ENCODE measurements at regions not wholly inside any gene's neighbourhood (a gene's known extent, or its start where the extent isn't known, plus 50 kb on each side); places are given as distances from the start of the nearest gene placed in this dataset.

GRCh38 chr18:30446605-30447004 is 595.9 kb downstream of the DSC3 start:
- no peak for DNase-seq
- TF ChIP-seq CTCF (IDR thresholded peaks at IDR 0.05; ENCODE audit: control extremely low read depth, extremely low read depth): no peak
- H3K9me3 ChIP-seq (ENCODE audit: control insufficient read depth in 4 of 4, insufficient read depth in 3 of 4, low read length in 3 of 4): no peaks in the 10 kb centered on the region
- no peak for ATAC-seq (ENCODE audit: insufficient read depth, low FRiP score)
- no peaks in the 10 kb centered on the region for H3K36me3 ChIP-seq (ENCODE audit: control insufficient read depth in 4 of 4, insufficient read depth in 4 of 4, low read length in 4 of 4)
- no peak overlapping the region for H3K9ac ChIP-seq (ENCODE audit: insufficient read depth in 1 of 2, low read length in 2 of 2)
- H3K27me3 ChIP-seq (ENCODE audit: control insufficient read depth in 3 of 3, insufficient read depth in 3 of 3, low read length in 2 of 3): no peaks in the 10 kb centered on the region
- H3K4me3 ChIP-seq: no peak overlapping the region
- WGBS, 2 donors: 71 to 77% methylated on average over 6 of the region's 6 CpGs
- H3K27ac ChIP-seq (ENCODE audit: low read depth in 1 of 2, low read length in 1 of 2): no peak overlapping the region
- no peaks in the 10 kb centered on the region for H3K4me1 ChIP-seq (ENCODE audit: control insufficient read depth in 5 of 5, insufficient read depth in 5 of 5, low read length in 5 of 5)

GRCh38 chr18:30444544-30444943 is 598.0 kb downstream of the DSC3 start:
- no peaks in the 10 kb centered on the region for H3K36me3 ChIP-seq (ENCODE audit: control insufficient read depth in 4 of 4, insufficient read depth in 4 of 4, low read length in 4 of 4)
- no peak for TF ChIP-seq CTCF (IDR thresholded peaks at IDR 0.05; ENCODE audit: control extremely low read depth, extremely low read depth)
- no peak overlapping the region for H3K4me3 ChIP-seq
- no peak overlapping the region for H3K9ac ChIP-seq (ENCODE audit: insufficient read depth in 1 of 2, low read length in 2 of 2)
- H3K27ac ChIP-seq (ENCODE audit: low read depth in 1 of 2, low read length in 1 of 2): no peak overlapping the region
- H3K27me3 ChIP-seq (ENCODE audit: control insufficient read depth in 3 of 3, insufficient read depth in 3 of 3, low read length in 2 of 3): no peaks in the 10 kb centered on the region
- 69 to 81% methylated on average over 2 of the region's 2 CpGs for whole genome bisulfite sequencing, 2 donors
- no peaks in the 10 kb centered on the region for H3K9me3 ChIP-seq (ENCODE audit: control insufficient read depth in 4 of 4, insufficient read depth in 3 of 4, low read length in 3 of 4)
- DNase-seq (no peak), ATAC-seq (ENCODE audit: insufficient read depth, low FRiP score) (no peak)
- no peaks in the 10 kb centered on the region for H3K4me1 ChIP-seq (ENCODE audit: control insufficient read depth in 5 of 5, insufficient read depth in 5 of 5, low read length in 5 of 5)

GRCh38 chr18:30440351-30440750 is 602.2 kb downstream of the DSC3 start:
- Histone ChIP-seq H3K9me3 (ENCODE audit: control insufficient read depth in 4 of 4, insufficient read depth in 3 of 4, low read length in 3 of 4) (no peaks in the 10 kb centered on the region), H3K4me3 (no peak overlapping the region), H3K9ac (ENCODE audit: insufficient read depth in 1 of 2, low read length in 2 of 2) (no peak overlapping the region), H3K4me1 (ENCODE audit: control insufficient read depth in 5 of 5, insufficient read depth in 5 of 5, low read length in 5 of 5) (no peaks in the 10 kb centered on the region), H3K27me3 (ENCODE audit: control insufficient read depth in 3 of 3, insufficient read depth in 3 of 3, low read length in 2 of 3) (no peaks in the 10 kb centered on the region), H3K36me3 (ENCODE audit: control insufficient read depth in 4 of 4, insufficient read depth in 4 of 4, low read length in 4 of 4) (no peaks in the 10 kb centered on the region), H3K27ac (ENCODE audit: low read depth in 1 of 2, low read length in 1 of 2) (no peak overlapping the region)
- DNase-seq (no peak), ATAC-seq (ENCODE audit: insufficient read depth, low FRiP score) (no peak)
- WGBS, 2 donors: 74 to 75% methylated on average over 2 of the region's 2 CpGs
- no peak for TF ChIP-seq CTCF (IDR thresholded peaks at IDR 0.05; ENCODE audit: control extremely low read depth, extremely low read depth)

GRCh38 chr18:30439174-30439573 is 603.4 kb downstream of the DSC3 start:
- Histone ChIP-seq H3K4me3 (no peak overlapping the region), H3K9me3 (ENCODE audit: control insufficient read depth in 4 of 4, insufficient read depth in 3 of 4, low read length in 3 of 4) (no peaks in the 10 kb centered on the region), H3K36me3 (ENCODE audit: control insufficient read depth in 4 of 4, insufficient read depth in 4 of 4, low read length in 4 of 4) (no peaks in the 10 kb centered on the region), H3K9ac (ENCODE audit: insufficient read depth in 1 of 2, low read length in 2 of 2) (no peak overlapping the region), H3K27me3 (ENCODE audit: control insufficient read depth in 3 of 3, insufficient read depth in 3 of 3, low read length in 2 of 3) (no peaks in the 10 kb centered on the region), H3K27ac (ENCODE audit: low read depth in 1 of 2, low read length in 1 of 2) (no peak overlapping the region), H3K4me1 (ENCODE audit: control insufficient read depth in 5 of 5, insufficient read depth in 5 of 5, low read length in 5 of 5) (no peaks in the 10 kb centered on the region)
- DNase-seq (no peak), ATAC-seq (ENCODE audit: insufficient read depth, low FRiP score) (no peak)
- TF ChIP-seq CTCF (IDR thresholded peaks at IDR 0.05; ENCODE audit: control extremely low read depth, extremely low read depth): no peak
- WGBS, 2 donors: 90 to 96% methylated on average over 2 of the region's 2 CpGs

All from lung (tissue), 11 donors.